NCI-H146 treated with DMSO at 0.1 percent for 48 hours (cell line): ENCODE measurements at regions not wholly inside any gene's neighbourhood (a gene's known extent, or its start where the extent isn't known, plus 50 kb on each side); places are given as distances from the start of the nearest gene placed in this dataset.
A peak's percentile ranks its signal among the peaks of the same experiment; 100 is the strongest.

ENCODE experiments used
- DNase-seq: peaks from one replicate; lab custom pipeline; 2025; ENCODE audit not compliant: unreplicated experiment; lab: John Stamatoyannopoulos, UW

DNA sequence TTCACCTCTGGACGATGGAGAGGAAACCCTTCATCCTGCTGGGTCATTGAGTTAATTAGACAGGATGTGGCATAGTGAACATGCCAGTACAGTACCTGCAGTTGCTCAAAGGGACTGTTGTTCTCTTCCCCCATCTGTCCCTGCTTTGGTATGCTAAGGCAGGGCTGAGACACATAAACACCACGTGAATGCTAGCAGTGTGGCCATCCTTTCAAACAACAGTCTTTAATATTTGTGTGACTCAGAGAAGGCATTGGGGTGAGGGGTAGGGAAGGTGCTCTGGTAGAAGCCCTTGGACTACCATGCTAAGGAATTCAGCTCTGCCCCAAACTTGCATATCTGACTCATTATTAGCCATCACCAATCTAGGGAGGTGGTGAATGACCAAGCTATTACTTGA lies 180.2 kb upstream of the ZNF618 start:
- no peak for DNase-seq

DNA sequence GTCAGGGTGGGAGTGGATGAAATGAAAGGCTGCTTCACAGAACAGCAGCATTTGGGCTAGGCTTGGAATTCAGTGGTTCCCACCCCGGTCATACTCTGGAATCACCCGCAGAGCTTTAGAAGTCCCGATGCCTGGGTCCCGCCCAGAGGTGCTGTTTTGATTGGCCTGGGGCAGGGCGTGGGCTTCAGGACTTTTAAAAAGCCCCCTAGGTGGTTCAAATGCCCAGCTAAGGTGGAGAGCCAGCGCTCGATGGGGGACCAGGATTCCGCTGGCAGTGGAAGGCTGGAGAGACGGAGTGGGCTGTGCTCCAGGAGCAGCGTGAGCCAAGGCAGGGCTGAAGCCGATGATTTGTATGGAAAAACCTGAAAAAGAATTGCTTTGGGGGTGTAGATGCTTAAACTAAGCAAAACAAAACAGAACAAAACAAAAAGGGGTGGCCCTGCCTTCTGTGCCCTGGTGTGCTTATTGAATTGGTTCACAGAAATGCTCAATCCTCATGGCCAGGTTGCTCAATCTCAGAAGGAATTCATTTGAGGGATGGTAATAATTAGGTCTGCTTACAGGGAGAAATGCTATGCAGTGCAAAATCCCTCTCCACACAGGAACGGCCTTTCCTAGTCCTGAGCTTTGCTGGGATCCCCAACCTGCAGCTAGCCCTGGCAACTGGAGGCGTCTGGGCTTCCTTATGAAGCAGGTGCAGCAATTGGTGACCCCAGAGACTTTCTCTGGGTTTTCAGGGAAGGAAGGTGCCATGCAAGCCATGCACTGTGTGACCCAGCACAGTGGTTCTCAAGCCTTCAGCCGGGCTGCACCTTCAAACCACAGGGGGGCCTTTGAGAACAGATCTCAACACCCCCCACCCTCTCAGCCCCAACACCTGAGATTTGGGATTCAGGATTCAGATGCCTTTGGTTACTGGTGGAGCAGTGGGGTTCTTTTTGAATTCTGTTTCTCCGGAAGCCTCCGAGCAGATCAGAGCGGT lies 174.0 kb upstream of the ZNF618 start:
- DNase-seq, result no peak

GRCh38 chr9:113705306-113705927 lies 170.7 kb upstream of the ZNF618 start:
- no peak for DNase-seq

DNA sequence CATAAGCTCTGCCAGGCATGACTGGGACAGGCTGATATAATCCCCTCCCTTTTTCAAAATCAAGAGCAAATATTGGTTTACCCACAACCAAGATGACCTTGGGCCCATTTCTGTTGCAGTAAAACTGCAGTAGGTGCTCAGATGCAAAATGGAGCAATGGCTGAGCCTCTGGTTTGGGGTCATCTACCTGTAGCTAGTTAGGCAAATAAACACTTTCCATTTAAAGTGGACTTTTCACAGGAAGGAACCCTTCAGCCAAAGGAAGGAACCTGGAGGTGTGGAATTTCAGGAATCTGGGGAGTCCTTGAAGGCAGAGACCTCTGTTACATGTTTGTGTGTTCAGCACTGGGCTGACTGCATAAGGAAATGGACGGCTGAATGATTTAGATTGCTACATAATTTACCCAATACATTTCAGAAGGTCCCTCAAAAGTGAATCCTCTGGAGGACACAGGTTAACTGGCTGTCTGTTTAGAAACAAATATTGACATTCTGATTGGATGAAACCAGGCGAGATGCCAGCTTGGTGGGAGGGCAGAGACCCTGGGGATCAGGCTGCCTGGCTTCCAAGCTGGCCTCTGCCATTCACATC lies 170.1 kb upstream of the ZNF618 start:
- DNase-seq, result no peak

- DNase-seq, result no peak
Observed at GRCh38 chr9:113707953-113708695, 168.0 kb upstream of the ZNF618 start.

DNA sequence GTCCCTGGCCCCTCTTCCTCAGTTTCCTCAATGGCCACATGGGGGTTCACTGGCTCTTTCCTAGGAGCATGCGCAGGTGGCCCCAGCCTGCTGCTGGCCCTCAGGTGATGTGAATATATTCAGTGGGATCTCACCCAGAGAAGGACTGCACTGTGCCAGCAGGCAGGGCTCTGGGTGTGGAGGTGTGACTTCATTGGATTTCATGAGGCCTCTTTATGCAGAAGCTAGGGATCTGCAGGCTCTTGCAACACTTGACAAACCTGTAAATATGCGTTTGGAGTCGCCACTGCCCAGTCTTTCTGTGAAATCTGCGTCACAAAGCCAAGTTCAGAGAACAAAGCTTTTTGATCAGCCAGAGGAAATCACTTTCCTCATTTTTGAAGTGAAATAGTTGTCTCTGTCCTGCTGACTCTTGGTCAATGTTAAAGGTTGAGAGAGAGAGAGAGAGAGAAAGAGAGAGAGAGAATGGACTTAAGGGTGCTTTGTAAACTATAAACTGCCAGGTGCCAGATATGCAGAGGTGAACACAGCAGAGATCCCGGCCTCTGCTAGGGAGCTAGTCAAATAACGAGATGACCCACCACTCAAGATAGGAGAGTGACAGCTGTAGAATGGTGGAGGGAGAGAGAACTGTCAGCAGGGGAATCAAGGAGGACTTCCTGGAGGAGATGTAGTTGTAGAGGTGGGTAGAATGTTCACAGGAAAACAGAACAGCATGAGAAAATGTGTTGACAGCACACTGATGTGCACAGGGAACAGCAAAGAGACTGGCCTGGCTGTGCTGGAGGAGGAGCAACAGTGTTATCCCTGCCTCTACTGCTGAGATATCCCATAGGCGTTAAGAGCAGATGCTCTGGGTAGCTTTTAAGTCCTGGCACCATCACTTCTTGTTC lies 167.0 kb upstream of the ZNF618 start:
- DNase-seq, result no peak

- no peak for DNase-seq
Observed at GRCh38 chr9:113709721-113710120, 166.4 kb upstream of the ZNF618 start.

DNA sequence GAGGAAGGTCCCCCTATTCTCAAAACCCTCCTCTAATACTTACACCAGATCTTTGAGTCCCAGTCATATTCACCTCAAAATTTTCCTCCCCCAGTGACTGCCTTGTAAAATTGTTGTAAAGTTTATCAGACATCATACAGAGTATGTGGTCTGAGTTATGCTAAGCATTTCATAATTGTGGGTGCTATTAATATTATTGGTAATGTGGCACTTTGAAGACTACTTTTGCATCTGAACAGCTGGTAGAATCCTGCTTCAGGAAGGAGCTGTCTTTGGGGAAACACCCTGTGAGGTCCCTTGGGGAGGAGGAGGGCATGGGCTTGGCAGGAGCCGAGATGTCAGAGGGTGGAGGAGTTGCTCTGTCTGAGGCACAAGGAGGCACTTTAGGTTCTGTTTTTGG lies 164.9 kb upstream of the ZNF618 start:
- no peak for DNase-seq

- no peak for DNase-seq
Observed at GRCh38 chr9:113712053-113712452, 164.1 kb upstream of the ZNF618 start.

DNA sequence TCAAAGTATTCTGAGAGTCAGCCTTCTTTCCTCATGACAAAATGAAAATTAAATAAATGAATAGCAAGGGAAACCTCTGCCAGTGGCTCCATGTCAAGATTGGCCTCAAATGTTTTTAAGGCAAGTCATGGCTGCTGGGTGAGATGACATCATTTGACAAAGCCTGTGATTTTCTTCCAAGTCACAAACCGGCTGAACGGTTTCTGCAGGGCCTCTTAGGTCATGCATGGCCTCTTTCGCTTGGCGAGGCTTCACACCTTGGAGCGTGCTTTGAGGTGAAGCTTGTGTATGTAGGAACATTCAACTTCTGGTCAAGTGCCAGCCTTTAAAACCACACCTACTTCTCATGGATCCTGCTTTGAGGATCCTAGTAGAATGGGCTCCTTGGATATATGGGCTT lies 161.0 kb upstream of the ZNF618 start:
- no peak for DNase-seq

DNA sequence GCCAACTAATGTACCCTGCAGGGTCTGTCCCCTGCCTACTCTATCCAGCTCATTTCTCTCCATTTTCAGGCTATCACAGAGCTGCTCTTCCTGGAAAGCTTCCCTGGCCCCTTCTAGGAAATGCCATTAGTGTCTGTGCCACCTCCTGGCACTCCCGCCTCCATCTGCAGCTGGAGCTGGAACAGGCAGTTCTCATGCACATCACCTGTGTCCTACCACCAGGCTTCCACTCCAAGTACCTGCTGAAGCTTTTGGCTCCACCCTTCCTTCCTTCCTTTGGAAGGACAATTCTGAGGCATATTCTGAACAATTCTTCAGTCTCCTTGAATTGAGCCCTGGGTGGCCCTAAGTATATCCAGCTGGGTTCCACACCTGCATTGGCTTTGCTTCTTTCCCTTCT lies 156.2 kb upstream of the ZNF618 start:
- DNase-seq, result no peak

DNA sequence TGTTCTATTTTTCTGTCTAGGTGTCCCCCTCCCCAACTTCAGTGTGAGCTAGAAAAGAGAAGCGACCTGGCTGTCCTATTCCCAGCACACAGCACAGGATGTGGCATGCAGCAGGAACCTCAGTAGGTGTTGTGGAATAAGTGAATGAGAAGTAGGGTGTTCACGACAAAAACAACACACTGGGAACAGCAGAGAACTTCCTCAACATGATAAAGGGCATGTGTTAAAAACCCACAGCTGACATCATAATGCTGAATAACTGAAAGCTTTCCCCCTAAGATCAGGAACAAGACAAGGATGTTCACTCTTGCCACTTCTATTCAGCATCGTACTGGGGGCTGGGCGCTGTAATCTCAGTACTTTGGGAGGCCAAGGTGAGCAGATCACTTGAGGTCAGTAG lies 155.6 kb upstream of the ZNF618 start:
- DNase-seq, result no peak

- no peak for DNase-seq
Observed at GRCh38 chr9:113721856-113722255, 154.3 kb upstream of the ZNF618 start.

GRCh38 chr9:113724202-113724601 lies 151.9 kb upstream of the ZNF618 start:
- DNase-seq, result no peak

GRCh38 chr9:113728989-113729388 lies 147.1 kb upstream of the ZNF618 start:
- DNase-seq, result no peak

- no peak for DNase-seq
Observed at GRCh38 chr9:113734826-113735225, 141.3 kb upstream of the ZNF618 start.

DNA sequence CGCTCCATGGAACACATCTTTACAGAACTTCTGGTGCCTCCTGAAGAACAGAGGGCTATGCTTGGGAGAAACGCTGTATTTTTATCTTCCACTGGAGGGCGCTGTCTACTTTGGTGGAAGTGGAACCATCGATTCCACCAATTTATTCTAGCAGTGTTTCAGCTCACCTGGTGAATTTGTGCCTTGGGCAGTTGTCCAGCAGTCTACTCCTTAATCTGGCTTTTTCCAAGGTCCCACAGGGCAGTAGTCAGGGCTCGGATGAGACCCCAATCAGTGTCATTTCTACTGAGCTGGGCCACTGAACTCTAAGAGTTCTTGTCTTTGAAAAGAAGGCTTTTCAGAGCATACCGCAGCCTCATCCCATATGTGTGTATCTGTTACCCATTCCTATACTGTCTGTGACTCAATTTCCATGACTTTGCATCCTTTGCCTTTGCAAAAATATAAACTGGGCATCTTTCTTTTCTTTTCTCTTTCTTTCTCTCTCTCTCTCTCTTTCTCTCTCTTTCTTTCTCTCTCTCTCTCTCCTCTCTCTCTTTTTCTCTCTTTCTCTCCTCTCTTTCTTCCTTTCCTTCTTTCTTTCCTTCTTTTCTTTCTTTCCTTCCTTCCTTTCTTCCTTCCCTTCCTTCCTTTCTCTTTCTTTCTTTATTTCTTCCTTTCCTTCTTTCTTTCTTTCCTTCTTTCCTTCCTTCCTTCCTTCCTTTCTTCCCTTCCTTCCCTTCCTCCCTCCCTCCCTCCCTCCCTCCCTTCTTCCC lies 138.4 kb upstream of the ZNF618 start:
- DNase-seq, result peak; percentile 0

- DNase-seq, result no peak
Observed at GRCh38 chr9:113738496-113738892, 137.6 kb upstream of the ZNF618 start.

GRCh38 chr9:113738893-113739604 lies 137.1 kb upstream of the ZNF618 start:
- no peak for DNase-seq
